HG03432 (cell line): ENCODE measurements at regions not wholly inside any gene's neighbourhood (a gene's known extent, or its start where the extent isn't known, plus 50 kb on each side); places are given as distances from the start of the nearest gene placed in this dataset.
A peak's percentile ranks its signal among the peaks of the same experiment; 100 is the strongest.
"Not testable (repeated sequence)": the region's sequence is repeated elsewhere in the genome, so short reads cannot be mapped to it uniquely, and the experiment has no call there.

Experiments used
- ATAC-seq: cut with Tn5 transposase; IDR thresholded peaks from one replicate; pipeline ENCODE4 v1.9.1; 2021; ENCODE audit warnings: mild to moderate bottlenecking, moderate library complexity; ENCODE audit not compliant: unreplicated experiment

DNA sequence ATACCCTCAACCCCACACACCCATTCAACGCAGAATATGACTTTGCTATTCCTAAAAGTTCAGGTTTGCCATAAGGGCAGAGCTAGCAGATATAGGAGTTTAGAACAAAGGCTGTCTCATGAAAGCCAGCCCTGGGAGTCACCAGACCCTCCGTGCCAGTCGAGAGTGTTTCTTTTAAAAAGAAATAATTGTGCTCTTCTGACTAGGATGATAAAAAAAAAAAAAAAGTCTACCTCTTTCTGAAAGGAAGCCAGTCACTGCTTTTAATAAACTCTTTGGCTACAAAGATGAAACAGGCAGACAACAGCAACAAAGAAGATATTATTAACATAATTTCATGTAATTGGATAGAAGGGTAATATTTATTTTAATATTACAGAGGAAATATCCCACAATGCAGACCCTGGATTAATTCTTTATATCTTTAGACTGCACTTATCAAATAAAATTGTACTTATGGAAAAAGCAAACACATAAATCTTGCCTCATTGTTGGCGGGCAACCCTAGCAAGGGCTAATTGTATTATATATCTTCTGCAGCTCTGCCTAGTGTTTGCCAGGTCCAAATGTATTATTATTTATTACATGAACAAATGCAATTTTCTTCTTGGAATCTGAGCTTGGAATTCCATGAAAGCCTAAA, 277.5 kb upstream of the DYNLRB2 start:
- no peak for ATAC-seq

GRCh38 chr16:80260906-80261311, 279.9 kb upstream of the DYNLRB2 start:
- ATAC-seq, result no peak

GRCh38 chr16:80259290-80259805, 281.4 kb upstream of the DYNLRB2 start:
- no peak for ATAC-seq

- ATAC-seq, result no peak
These were observed 282.4 kb upstream of the DYNLRB2 start for GRCh38 chr16:80258407-80258806.

DNA sequence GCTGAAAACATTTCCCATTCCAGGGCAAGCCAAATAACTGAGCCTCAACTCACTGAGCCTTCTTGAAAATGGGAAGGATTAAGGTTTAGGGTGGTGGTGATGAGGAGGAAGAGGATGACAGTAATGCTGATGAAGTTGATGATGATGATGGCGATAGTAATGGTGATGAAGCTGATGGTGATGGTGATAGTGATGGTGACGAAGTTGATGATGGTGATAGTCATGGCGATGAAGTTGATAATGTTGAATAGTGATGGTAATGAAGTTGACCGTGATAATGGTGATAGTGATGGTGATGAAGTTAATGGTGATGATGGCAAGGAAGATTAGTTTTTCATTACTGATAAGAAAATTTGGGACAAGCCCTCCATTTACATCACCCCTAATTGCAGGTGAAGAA, 285.8 kb upstream of the DYNLRB2 start:
- no peak for ATAC-seq

GRCh38 chr16:80253741-80254140, 287.1 kb upstream of the DYNLRB2 start:
- no peak for ATAC-seq

GRCh38 chr16:80250381-80250780, 290.4 kb upstream of the DYNLRB2 start:
- no peak for ATAC-seq

DNA sequence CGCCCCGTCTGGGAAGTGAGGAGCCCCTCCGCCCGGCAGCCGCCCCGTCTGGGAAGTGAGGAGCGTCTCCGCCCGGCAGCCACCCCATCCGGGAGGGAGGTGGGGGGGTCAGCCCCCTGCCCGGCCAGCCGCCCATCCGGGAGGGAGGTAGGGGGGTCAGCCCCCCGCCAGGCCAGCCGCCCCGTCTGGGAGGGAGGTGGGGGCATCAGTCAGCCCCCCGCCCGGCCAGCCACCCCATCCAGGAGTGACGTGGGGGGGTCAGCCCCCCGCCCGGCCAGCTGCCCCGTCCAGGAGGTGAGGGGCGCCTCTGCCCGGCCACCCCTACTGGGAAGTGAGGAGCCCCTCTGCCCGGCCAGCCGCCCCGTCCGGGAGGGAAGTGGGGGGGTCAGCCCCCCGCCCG, 297.5 kb upstream of the DYNLRB2 start:
- not testable (repeated sequence) for ATAC-seq

- not testable (repeated sequence) for ATAC-seq
These were observed 298.5 kb upstream of the DYNLRB2 start for GRCh38 chr16:80242279-80242678.

DNA sequence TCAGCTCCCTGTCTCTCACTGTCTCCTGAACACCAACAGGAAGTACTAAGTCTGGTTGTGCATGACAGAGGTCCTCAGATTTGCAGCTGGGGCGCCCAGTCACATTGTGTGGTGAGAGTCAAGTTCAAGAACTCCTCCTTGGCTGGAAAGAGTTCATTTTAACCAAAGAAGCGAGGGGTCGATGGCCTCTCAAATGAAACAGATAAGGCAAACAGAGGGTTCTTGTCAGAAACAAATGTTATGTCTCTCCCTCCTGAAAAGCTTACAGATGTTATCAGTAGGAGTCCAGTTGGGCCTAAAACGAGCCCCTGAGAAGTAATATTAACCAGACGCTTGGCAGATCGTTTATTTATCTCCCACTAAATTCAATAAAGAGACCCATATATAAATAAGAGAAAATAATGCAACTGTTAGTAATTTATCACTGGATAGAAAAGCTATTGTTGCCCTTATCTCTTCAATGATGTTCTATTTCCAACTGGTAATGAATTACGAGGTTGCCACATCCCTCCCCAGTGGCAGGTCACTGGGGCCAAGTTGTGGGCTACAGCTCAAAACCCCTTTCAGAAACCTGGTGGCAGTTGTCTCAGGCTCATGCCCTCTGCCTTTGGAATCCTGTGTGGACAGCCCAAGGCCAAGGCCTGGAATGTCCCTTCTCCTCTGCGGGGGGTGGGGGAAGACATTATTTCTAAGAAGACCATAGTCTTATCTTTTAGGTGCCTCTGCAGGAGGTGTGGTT, 307.5 kb upstream of the DYNLRB2 start:
- ATAC-seq, result no peak

DNA sequence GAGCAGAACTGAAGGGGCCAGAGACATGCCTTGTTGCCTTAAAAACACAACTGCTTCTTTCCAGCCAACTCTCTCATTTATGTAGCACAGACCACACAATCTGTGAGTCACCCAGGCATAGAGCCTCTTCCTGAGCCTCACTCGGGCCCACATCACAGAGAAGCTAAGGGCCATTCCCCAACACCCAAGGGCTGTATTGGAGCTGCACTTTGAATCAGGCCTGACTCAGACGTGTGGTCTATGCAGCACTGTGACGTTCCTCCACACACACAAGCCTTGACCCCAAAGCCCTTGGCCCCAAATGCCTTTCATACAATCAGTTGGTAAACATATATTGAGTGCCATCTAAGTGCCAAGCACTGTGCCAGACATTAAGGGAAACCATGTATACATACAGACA, 308.9 kb upstream of the DYNLRB2 start:
- ATAC-seq, result peak; percentile 98

GRCh38 chr16:80231121-80231520, 309.7 kb upstream of the DYNLRB2 start:
- no peak for ATAC-seq

DNA sequence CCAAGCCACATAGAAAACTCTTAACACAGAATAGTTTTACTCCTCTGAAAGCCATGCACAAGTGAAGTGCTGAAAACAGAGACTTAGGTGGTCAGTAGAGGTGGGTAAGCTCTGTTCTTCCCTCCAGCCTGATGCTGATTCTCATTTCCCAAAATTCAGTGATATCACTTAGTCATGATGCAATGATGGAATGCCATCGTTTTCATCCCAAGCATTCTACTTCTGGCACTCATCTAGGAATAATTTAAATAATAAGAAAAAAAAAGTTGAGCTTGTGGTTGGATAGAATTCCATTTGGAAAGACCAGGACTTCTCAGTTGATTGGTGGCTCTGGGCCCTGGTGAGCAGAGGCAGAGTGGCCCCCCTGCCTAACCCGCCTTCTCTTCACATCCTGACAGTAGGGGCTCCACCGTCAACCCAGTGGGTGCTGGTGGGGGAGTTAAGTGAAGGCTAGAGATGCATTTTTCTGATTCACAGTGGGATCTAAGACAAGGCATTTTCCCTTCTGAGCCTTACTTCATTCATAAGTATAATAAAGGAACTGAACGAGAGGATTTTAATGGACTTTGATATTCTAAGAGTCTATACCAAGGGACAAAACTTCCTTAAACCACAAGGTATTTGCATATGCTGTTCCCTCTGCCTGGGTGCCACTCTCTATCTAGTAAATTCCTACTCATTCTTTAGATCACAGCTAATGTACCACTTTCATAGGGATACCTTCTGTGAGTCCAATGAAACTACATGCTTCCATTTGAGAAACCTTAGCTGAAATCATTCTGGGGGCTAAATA, 310.3 kb upstream of the DYNLRB2 start:
- no peak for ATAC-seq

- no peak for ATAC-seq
These were observed 314.3 kb upstream of the DYNLRB2 start for GRCh38 chr16:80226499-80226898.

- ATAC-seq, result no peak
These were observed 330.0 kb upstream of the DYNLRB2 start for GRCh38 chr16:80210787-80211186.

DNA sequence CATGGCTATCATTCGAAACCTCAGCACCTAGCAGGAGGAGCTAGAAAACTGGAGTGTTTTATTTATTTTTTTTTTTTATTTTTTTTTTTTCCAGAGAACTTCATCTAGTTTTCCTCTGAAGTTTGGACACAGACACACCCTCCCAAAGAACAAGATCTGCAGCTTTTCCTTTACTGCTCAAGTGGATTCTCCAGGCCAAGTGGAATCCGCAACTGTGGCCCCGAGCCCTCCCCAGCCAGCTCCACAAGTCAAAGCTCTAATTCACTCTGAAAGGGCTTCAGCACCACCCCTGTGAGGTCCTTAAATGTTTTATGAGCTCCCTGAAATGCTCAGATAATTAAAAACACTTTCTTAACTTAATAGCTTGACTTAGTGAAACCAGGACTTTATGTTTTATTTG, 332.1 kb upstream of the DYNLRB2 start:
- no peak for ATAC-seq

DNA sequence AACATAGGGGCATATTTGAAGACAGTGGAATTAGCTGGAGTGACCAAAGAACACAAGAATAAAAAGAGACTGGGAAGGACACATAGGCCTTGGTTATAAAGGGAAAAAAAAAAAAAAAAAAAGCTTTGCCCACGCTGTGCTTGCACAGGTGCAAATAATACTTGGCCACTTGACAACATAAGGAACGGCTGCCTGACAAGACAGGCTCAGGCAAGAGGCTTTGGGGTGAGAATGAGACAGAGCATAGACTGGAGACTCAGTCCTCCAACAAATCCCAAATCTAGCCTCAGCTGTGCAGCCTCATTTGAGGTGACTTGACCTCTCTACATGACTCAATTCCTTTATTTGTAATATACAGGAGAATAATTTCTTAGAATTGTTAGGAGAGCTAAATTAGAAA, 332.8 kb upstream of the DYNLRB2 start:
- ATAC-seq, result no peak

- ATAC-seq, result no peak
These were observed 337.0 kb upstream of the DYNLRB2 start for GRCh38 chr16:80203821-80204220.

GRCh38 chr16:80202831-80203413, 337.9 kb upstream of the DYNLRB2 start:
- ATAC-seq, result no peak

DNA sequence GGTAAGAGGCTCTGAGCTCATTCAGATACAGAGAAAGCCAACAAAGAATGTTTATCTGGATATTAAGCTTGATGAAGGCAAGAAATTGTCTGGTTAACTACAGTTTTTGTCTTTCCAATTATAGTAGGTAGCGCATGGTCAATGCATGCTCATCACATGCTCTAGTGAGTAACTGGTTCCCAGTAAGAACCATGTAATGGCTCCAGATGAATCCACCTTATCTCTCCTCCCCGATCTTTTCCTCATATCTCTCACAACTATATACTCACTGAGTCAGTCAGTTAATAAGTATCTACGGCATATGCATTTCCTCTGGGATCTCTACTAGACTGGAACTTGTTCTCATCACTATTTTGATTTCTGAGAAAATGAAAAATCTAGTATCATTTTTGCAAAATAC, 340.7 kb upstream of the DYNLRB2 start:
- no peak for ATAC-seq

DNA sequence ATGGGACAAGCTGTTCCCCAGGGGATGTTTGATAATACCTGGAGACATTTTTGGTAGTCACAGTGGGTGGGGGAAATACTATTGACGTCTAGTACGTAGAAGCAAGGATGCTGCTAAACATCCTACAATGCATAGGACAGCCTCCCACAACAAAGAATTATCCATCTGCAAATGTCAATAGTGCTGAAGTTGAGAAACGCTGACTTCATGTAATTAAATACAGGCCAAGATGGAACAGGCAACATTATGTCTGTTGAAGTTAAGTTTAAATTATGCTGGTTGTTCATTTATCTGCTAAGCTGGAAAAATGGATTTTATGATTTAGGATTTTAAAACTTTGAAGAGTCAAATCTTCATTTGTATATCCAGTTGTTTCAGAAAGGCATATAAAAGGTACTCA, 341.2 kb upstream of the DYNLRB2 start:
- ATAC-seq, result no peak
